Activated CD8-positive, alpha-beta memory T cell treated with anti-CD3 and anti-CD28 coated beads for 1 hour (primary cell): ENCODE measurements at regions not wholly inside any gene's neighbourhood (a gene's known extent, or its start where the extent isn't known, plus 50 kb on each side); places are given as distances from the start of the nearest gene placed in this dataset.
"Not testable (repeated sequence)": the region's sequence is repeated elsewhere in the genome, so short reads cannot be mapped to it uniquely, and the experiment has no call there.

Experiments used
- DNase-seq, 2 donors: peaks; one replicate each; pipeline ENCODE4 v3.0.0-alpha.2; 2020; ENCODE audit warnings: low read depth in 1 of 2; ENCODE audit errors: extremely low read depth in 1 of 2

DNA sequence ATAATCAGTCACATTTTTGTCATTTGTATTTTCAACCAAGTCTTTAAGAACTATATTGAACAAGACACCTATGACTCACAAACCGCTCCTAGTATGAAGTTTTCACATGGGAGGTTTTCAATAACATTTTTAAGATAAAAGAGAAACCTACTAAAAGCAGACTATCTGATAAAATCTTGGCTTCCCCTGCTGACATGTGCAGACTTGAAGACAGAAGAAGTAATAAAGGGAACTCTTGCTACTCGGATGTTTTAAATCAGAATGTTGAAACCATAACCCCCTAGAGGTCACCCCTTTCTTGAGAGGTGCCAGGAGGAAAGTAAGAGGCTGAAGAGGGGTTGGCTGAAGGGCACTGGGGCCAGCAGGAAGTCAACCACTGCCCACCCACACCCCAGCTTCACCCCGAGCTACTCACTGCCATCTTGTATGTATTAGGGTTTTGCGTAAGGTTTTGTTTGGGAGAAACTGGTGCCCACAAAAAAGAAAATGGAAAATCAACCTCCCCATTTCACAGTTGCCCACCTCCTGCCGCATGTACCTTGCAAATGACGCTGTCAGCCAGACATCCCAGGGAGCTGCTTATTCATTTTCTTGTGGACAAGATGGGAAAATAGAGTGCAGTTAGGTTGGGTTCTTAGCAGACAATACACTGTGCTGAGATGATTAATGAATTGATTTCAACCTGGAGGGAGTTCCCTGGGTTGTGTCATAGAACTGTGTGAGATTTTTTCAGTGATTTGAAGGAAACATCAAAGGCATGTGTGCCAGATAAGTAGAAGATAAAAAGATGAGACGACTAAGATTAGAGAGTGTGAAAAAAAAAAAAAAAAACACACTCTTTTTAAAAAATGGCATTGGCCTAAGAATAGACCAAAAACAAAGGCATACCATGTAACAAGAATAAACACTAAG, 83.2 kb upstream of the TAB2 start:
- no peak for DNase-seq

- no peak for DNase-seq
Observed at GRCh38 chr6:149235130-149235561, 82.4 kb upstream of the TAB2 start.

DNA sequence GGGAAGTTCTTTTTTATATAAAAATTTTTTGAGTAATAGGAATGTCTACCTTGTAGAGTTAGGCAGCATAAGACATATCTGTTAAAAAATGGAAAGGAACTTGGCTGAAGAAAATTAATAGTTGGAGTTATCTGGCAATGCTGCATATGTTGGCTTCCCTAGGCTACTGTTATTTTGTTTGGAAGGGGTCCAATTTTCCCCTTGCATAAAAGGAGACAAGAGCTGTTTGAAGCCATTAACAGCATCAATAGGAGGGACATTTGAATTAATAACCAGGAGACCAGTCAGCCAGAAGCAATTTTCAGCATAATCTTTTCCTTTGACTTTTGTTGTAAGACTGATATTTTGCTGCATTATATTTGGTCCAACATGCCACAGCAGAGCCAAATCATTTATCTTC, 80.9 kb upstream of the TAB2 start:
- no peak for DNase-seq

DNA sequence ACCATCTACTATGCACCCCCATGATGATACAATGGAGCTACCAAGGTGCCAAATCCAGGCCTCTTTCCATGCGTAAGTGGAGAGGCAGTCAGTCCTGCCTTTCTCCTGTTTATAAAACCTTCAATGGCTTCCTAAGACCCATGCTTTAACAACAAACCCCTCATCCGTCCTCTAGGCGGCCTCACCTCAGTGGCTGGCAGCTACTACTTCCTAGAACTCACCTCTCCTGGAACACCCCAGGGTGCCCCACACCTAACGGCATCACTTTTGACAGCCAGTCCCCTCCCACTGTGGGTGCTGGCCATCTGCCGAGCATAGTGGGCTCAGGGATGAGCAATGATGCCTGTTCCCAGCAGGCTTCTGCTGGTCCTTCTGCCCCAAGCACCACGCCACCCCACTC, 80.0 kb upstream of the TAB2 start:
- no peak for DNase-seq

DNA sequence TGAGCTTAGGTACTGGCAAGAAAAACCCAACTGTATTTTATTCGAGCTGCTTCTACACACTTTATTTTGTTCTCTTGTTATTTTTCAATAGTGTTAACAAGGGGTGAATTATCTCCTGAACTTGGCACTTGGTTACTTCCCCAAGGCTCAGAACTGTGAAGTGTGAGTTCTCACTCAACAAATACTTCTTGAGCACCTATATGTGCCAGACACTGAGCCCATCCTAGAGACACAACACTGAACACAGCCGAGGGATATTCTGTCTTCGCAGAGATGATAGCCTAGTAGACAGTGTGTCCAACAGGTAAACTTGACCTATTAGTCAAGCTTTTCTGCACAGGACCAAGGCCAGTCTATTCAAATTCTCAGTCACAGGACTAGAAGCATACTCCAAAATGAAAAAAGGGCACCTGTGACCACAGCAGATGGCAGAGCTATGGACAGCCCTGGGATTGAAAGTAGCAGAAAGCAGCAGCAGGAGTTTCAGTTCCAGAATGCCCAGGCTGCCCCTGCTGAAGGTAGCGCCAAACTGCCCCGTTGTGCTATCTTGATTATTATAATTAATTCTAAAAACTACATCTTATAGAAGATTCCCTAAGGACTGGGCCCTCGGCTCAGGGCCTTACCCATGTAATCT, 77.8 kb upstream of the TAB2 start:
- DNase-seq, result no peak

- DNase-seq, result no peak
Observed at GRCh38 chr6:149242883-149243282, 74.6 kb upstream of the TAB2 start.

DNA sequence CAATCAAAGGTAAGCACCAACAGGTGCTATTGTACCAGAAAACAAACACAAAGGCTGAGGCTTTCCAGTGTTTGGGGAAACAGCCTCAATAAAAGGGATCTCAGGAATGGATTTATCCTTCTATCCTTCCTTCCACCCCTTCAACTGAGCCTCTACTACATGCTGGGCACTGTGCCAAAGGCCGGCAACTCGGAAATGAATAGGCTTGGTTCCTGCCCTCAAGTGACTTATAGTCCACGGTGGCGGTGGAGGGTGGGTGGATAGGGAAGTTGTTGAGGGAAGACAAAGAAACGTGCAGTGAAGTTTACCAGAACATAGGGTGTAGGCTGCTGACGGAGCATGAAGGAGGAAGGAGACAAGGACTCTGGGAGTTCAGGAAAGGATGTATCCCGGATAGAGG, 73.4 kb upstream of the TAB2 start:
- no peak for DNase-seq

DNA sequence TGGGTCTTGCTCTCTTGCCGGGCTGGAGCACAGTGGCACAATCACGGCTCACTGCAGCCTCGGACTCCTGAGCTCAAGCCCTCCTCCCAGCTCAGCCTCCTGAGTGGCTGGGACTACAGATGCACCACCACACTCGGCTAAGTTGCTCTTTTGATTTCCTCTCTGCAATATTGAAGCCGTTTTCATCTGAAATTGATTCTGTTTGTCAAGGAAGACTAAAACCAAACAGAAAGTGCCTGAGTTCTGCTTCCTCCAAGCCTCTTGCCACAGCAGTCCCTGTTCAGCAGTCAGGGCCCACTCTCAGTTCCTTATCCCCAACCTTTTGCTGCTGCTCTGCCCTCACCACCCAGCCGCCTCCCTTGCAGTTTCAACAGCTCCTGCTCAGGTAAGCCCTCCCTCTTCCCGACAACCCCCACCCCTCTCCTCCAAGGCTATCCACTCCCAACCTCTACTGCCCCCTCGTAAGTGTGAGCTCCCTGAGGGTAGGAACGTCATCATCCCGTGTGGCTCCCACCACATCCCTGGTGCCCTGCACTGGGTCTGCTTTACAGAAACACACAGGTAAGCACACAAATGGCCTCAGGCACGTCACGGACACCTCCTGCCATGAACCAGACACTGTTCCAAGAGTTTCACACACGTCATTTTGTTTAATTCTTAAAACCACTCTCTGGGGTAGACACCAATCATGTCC, 70.7 kb upstream of the TAB2 start:
- DNase-seq, result no peak

DNA sequence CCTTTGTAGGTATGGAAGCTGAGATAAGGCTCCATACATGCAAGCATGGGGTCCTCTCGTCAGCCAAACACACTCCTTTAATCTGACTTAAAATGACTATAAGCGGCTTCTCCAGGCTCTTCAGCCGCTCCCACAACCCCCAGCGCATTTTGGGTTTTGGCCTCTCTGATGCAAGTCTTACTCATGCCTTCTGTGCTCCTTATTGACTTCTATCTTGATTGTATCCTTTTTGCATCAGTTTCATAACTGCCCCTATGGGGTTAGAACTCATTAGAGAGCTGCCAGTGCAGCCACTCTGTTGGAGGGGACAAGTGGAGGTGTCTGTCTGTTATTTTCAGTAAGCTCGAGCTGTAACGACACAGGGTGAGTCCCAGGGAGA, 70.1 kb upstream of the TAB2 start:
- DNase-seq, result no peak

GRCh38 chr6:149248263-149248662, 69.2 kb upstream of the TAB2 start:
- DNase-seq, result not testable (repeated sequence)

DNA sequence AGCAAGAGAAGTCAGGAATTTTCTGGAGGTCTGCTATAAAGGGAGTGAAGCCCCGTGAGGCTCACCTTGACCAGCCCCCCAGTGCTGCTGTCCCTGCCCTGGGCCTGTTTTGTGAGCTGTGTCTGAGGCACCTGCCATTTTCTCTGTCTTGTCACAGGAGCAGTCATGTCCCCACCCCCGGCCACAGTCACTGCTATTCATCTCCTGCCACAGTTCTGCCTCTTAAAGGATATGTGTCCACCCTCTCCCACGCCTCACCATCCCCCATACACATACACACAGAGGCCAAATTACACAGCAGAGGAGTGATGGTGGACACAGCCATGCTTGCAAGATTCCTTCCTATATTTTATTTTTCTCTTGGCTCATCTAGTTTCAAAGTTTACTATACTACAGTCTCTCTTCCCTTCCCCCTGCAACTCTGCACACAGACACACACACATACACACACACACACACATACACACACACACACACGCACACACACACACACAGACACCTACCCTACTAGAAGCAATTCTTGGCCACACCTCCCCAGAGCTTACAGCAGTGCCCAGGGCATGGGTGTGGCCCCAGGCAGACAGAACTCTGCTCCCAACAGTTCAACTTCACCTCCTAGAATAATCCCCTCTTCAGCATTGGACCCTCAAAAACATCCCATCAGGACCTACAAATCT, 68.7 kb upstream of the TAB2 start:
- no peak for DNase-seq

- DNase-seq, result no peak
Observed at GRCh38 chr6:149249370-149250357, 67.8 kb upstream of the TAB2 start.

DNA sequence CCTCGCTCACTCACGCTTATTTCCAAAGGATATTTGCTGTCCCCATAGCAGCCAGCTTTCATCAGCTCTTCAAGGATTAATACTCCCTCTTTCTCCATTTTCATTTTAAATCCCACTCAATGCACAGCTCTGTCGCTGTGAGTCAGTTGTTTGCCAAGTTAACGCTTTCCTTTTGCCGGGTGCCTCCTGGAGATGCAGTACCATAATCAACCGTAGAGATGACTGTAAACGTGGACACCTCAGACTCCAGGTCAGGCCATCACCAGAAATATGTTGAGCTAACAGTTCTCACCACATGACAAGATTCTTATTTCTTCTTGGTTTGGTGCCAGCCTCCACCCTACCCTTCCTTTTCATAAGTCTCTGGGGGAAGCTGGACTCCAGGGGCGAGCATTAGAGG, 66.6 kb upstream of the TAB2 start:
- no peak for DNase-seq

DNA sequence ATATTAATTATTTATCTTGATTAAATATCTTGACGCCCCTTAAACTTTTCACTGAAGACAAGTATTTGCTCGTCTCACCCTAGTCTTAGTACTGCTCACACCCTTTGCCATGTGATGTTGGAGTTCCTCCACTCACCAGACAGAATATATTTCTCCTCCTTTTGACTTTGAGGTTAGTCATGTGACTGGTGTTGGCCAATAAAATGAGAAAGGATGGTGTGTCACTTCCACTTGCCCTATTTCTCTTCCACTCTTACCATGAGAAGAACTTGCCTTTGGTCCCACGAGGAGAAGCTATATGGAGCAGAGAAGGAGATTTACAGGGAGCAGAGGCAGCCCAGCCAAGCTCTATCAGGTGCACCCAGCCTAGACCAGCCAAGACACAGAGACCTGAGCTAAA, 64.9 kb upstream of the TAB2 start:
- DNase-seq, result no peak

- DNase-seq, result no peak
Observed at GRCh38 chr6:149254253-149254652, 63.3 kb upstream of the TAB2 start.

DNA sequence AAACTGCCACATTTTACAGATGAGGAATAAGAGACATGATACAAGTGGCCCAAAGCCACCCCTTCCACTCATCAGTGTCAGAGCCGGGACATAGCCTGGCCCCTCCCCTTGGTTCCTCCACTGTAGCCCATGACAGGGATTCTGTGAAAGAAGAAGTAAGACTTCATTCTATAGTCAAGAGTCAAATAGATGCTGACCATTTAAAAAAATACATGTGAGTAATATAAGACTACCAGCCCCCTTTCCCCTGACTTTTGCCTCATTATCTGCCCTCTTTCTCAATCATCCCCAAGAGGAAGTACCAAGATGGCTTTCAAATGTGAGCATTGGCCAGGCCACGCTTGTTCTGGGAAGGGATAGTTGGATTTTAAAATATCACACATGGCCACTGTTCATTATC, 57.8 kb upstream of the TAB2 start:
- DNase-seq, result no peak

DNA sequence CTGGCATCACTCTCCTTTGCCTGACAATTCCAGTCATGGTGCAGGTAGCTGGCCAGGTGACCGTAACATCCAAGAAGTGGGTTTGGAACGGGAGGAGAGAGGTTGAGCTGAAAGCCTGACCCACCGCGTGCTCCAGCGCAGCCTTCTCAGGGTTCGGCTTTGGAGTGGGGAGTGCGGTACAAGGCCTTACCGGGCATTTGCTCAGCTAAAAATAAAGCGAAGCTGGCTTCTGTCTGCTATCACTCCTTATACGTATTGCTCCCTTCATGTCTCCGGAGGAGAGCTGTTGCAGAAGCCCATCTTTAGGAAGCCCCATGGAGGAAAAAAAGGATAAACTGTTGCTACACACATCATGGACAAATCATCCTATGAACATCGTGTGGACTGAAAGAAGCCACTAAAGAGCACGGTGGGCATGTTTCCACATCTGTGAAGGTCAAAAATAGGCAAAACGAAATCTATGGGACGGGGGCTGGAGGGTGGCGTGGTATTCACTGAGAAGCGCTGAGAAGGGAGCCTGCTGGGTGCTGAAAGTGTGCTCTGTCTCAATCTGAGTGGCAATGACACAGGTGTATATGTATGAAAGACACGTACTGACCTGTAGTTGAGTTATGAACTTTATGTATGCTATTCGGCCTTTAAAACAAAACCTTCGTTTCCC, 57.2 kb upstream of the TAB2 start:
- DNase-seq, result no peak

- DNase-seq, result no peak
Observed at GRCh38 chr6:149261364-149262040, 56.0 kb upstream of the TAB2 start.

- DNase-seq, result no peak
Observed at GRCh38 chr6:149263321-149263720, 54.2 kb upstream of the TAB2 start.
